GM23248 (cell line): ENCODE measurements at regions not wholly inside any gene's neighbourhood (a gene's known extent, or its start where the extent isn't known, plus 50 kb on each side); places are given as distances from the start of the nearest gene placed in this dataset.

ENCODE experiments used
- DNase-seq: peaks from one replicate; pipeline ENCODE4 v3.0.0-alpha.2; 2015
- H2AFZ ChIP-seq: fragments of 200-600 bp; sonication (generic); 2 replicates; pipeline ENCODE4 v1.6.1; 2016; ENCODE audit warnings: antibody characterized with exemption
- H3F3A ChIP-seq: fragments of 200-600 bp; sonication (generic); 2 replicates; pipeline ENCODE4 v1.6.1; 2016; ENCODE audit warnings: mild to moderate bottlenecking, antibody characterized with exemption, mixed run types; ENCODE audit not compliant: insufficient read depth
- H3K27ac ChIP-seq: fragments of 200-600 bp; sonication (generic); 2 replicates; pipeline ENCODE4 v1.5.1; 2016; ENCODE audit warnings: mild to moderate bottlenecking
- H3K27me3 ChIP-seq: fragments of 200-600 bp; sonication (generic); replicated peaks from 2 replicates; pipeline ENCODE4 v1.6.1; 2016; ENCODE audit warnings: mild to moderate bottlenecking; ENCODE audit not compliant: insufficient read depth
- H3K36me3 ChIP-seq: fragments of 200-600 bp; sonication (generic); 2 replicates; pipeline ENCODE4 v1.6.1; 2016; ENCODE audit warnings: low read depth, mild to moderate bottlenecking
- H3K4me1 ChIP-seq: fragments of 200-600 bp; sonication (generic); 2 replicates; pipeline ENCODE4 v1.6.1; 2016; ENCODE audit warnings: mild to moderate bottlenecking; ENCODE audit not compliant: insufficient read depth
- H3K4me2 ChIP-seq: fragments of 200-600 bp; sonication (generic); one replicate; pipeline ENCODE4 v1.6.1; 2016; ENCODE audit warnings: mild to moderate bottlenecking; ENCODE audit not compliant: unreplicated experiment
- H3K4me3 ChIP-seq: fragments of 200-600 bp; sonication (generic); 2 replicates; pipeline ENCODE4 v1.5.1; 2016; ENCODE audit warnings: mild to moderate bottlenecking
- H3K79me2 ChIP-seq: fragments of 200-600 bp; sonication (generic); 2 replicates; pipeline ENCODE4 v1.6.1; 2016; ENCODE audit warnings: mild to moderate bottlenecking; ENCODE audit not compliant: insufficient read depth
- H3K9ac ChIP-seq: fragments of 200-600 bp; sonication (generic); 2 replicates; pipeline ENCODE4 v1.6.1; 2016; ENCODE audit warnings: mild to moderate bottlenecking
- H3K9me2 ChIP-seq: fragments of 200-600 bp; sonication (generic); 2 replicates; pipeline ENCODE4 v1.6.1; 2016; ENCODE audit warnings: mixed run types, mild to moderate bottlenecking, moderate library complexity; ENCODE audit not compliant: insufficient read depth
- H3K9me3 ChIP-seq: fragments of 200-600 bp; sonication (generic); one replicate; pipeline ENCODE4 v1.6.1; 2017; ENCODE audit warnings: low read depth
- H4K20me1 ChIP-seq: fragments of 200-600 bp; sonication (generic); 2 replicates; pipeline ENCODE4 v1.6.0; 2016; ENCODE audit not compliant: insufficient read depth
- EZH2 ChIP-seq: fragments of 200-600 bp; sonication (generic); IDR thresholded peaks from 2 replicates; pipeline ENCODE4 v1.6.1; 2018; ENCODE audit warnings: antibody characterized with exemption, mild to moderate bottlenecking; ENCODE audit not compliant: insufficient read depth, poor library complexity, severe bottlenecking
- EZH2phosphoT487 ChIP-seq: fragments of 200-600 bp; sonication (generic); IDR thresholded peaks from 2 replicates; pipeline ENCODE4 v1.6.1; 2018; ENCODE audit warnings: antibody characterized with exemption, moderate library complexity, mild to moderate bottlenecking, low read depth; ENCODE audit not compliant: insufficient read depth
- WGBS, 2 experiments: methylation state at CpG; one replicate each; pipeline ENCODE4 v1.1.6; 2015 to 2017; ENCODE audit warnings: low lambda C conversion rate in 2 of 2, low coverage in 1 of 2; ENCODE audit errors: missing lambda C conversion rate in 2 of 2; 5-methylcytosine and 5-hydroxymethylcytosine counted together
- in situ Hi-C: fragments of 300-500 bp; cut with MboI; formaldehyde crosslinking; loops from 2 replicates; pipeline ENCODE4 v1.15.0; 2020

DNA sequence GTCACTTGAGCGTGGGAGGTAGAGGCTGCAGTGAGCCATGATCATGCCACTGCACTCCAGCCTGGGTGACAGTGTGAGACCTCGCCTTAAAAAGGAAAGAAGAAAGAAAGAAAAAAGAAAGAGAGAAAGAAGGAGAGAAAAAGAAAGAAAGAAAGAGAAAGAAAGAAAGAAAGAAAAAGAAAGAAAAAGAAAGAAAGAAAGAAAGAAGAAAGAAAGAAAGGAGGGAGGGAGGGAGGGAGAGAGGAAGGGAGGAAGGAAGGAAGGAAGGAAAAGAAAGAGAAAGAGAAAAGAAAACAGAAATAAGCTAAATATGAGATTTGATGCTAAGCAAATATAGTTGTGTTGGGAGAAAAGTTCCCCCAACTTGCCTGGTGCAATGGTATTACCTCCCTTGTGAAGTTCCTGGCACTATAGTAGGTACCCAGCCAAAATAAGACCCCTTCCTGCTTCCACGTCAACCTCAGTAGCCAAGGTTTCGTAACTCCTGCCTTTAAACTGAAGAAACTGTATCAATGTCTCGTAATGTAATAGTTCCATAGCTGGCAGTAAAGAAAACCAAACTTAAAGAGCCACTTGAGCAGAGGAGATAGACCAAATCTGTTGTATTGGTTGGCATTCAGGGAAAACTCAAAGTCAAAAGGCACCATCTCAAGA, 88.1 kb upstream of the HNRNPU start:
- H3K27ac ChIP-seq, result no peak overlapping the region
- no peaks in the 10 kb centered on the region for H3K9me3 ChIP-seq
- H2AFZ ChIP-seq, result no peak overlapping the region
- no peak overlapping the region for H3K4me2 ChIP-seq
- no peaks in the 10 kb centered on the region for H3F3A ChIP-seq
- H3K79me2 ChIP-seq, result no peaks in the 10 kb centered on the region
- no peaks in the 10 kb centered on the region for H4K20me1 ChIP-seq
- no peak for DNase-seq
- in situ Hi-C loops, result no loop called here
- 76 to 87% methylated on average over 5 of the region's 5 CpGs for WGBS, 2 experiments
- TF ChIP-seq EZH2phosphoT487 (no peak), EZH2 (no peak)
- no peak overlapping the region for H3K9ac ChIP-seq
- no peaks in the 10 kb centered on the region for H3K36me3 ChIP-seq
- no peaks in the 10 kb centered on the region for H3K27me3 ChIP-seq
- H3K9me2 ChIP-seq, result no peaks in the 10 kb centered on the region
- no peak overlapping the region for H3K4me3 ChIP-seq
- no peaks in the 10 kb centered on the region for H3K4me1 ChIP-seq

DNA sequence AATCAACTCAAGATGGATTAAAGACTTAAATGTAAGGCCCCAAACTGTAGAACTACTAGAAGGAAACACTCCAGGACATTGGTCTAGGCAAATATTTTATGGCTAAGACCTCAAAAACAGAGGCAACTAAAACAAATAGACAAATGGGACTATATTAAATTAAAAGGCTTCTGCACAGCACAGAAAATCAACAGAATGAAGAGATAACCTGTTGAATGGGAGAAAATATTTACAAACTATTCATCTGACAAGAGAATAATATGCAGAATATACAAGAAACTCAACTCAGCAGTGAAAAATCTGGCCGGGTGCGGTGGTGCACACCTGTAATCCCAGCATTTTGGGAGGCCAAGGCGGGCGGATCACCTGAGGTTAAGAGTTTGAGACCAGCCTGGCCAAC, 84.1 kb upstream of the HNRNPU start:
- H3K9me3 ChIP-seq, result no peaks in the 10 kb centered on the region
- 84 to 95% methylated on average over 4 of the region's 4 CpGs for whole genome bisulfite sequencing, 2 experiments
- no peak for TF ChIP-seq EZH2
- no peak for TF ChIP-seq EZH2phosphoT487
- H3K4me3 ChIP-seq, result no peak overlapping the region
- no peak overlapping the region for H3K9ac ChIP-seq
- no peaks in the 10 kb centered on the region; the same call in 1 of the 2 replicates for H3K27me3 ChIP-seq
- no peaks in the 10 kb centered on the region for H3K36me3 ChIP-seq
- DNase-seq, result no peak
- H3K79me2 ChIP-seq, result no peaks in the 10 kb centered on the region
- no peaks in the 10 kb centered on the region for H3F3A ChIP-seq
- in situ Hi-C loops, result no loop called here
- H3K4me2 ChIP-seq, result no peak overlapping the region
- no peak overlapping the region for H2AFZ ChIP-seq
- no peaks in the 10 kb centered on the region for H3K4me1 ChIP-seq
- H3K9me2 ChIP-seq, result no peaks in the 10 kb centered on the region
- H3K27ac ChIP-seq, result no peak overlapping the region
- no peaks in the 10 kb centered on the region for H4K20me1 ChIP-seq

DNA sequence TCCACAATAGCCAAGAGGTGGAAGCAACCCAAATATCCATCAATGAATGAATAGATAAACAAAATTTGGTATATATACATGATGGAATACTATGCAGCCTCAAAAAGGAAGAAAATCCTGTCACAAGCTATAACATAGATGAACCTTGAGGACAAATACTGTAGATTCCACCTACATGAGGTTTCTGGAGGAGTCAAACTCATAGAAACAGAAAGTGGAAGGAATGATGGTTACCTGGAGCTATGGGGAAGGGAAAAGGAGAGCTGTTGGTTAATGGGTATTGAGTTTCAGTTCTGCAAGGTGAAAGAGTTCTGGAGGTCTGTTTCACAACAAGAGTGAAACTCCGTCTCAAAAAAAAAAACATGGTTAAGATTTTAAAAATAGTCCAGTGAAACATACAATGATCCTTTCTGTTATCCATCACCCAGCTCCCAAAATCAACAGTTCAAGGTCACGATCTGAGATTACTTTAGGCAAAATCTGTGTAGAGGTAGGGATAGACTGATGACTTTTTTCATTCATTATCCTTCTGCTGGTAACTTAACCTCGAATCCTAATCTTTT, 80.8 kb upstream of the HNRNPU start:
- H3K27ac ChIP-seq, result no peak overlapping the region
- H3K79me2 ChIP-seq, result no peaks in the 10 kb centered on the region
- H3K9me3 ChIP-seq, result no peaks in the 10 kb centered on the region
- no peak overlapping the region for H3K4me2 ChIP-seq
- no peaks in the 10 kb centered on the region for H3K36me3 ChIP-seq
- no peaks in the 10 kb centered on the region; the same call in 1 of the 2 replicates for H3K27me3 ChIP-seq
- no peak overlapping the region for H3K9ac ChIP-seq
- in situ Hi-C loops, result no loop called here
- TF ChIP-seq EZH2 (no peak), EZH2phosphoT487 (no peak)
- 63 to 66% methylated on average over 3 of the region's 3 CpGs for WGBS, 2 experiments
- H4K20me1 ChIP-seq, result no peaks in the 10 kb centered on the region
- H3F3A ChIP-seq, result no peaks in the 10 kb centered on the region
- no peak overlapping the region for H3K4me3 ChIP-seq
- H3K4me1 ChIP-seq, result no peaks in the 10 kb centered on the region
- no peak for DNase-seq
- no peak overlapping the region for H2AFZ ChIP-seq
- no peaks in the 10 kb centered on the region for H3K9me2 ChIP-seq

DNA sequence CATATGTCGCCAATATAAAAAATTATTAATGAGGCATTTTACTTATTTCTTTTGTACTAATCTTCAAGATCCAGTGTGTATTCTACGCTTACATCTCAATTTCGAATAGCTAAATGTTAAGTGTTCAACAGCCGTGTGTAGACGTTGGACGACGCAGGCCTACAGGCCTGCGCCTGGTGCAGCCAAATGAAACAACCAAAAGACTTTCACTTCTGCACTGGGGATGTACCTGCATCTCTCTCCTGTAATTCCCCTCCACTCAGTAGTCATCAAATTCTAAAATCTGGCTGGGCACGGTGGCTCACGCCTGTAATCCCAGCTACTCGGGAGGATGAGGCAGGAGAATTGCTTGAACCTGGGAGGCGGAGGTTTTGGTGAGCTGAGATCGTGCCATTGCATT, 76.8 kb upstream of the HNRNPU start:
- WGBS, 2 experiments, result 83 to 86% methylated on average over 11 to 13 of the region's 13 CpGs
- no peak for DNase-seq

More for the DNA sequence above, 76.8 kb upstream of the HNRNPU start:
- no peaks in the 10 kb centered on the region for H4K20me1 ChIP-seq
- H3K9me2 ChIP-seq, result no peaks in the 10 kb centered on the region
- H3K27me3 ChIP-seq, result no peaks in the 10 kb centered on the region; the same call in 1 of the 2 replicates
- no peak for TF ChIP-seq EZH2phosphoT487
- TF ChIP-seq EZH2, result no peak
- no peak overlapping the region for H3K27ac ChIP-seq
- H3K4me2 ChIP-seq, result no peak overlapping the region
- H3K9me3 ChIP-seq, result no peaks in the 10 kb centered on the region
- in situ Hi-C loops, result no loop called here
- no peak overlapping the region for H3K4me3 ChIP-seq
- H2AFZ ChIP-seq, result no peak overlapping the region
- H3F3A ChIP-seq, result no peaks in the 10 kb centered on the region
- H3K36me3 ChIP-seq, result no peaks in the 10 kb centered on the region
- no peaks in the 10 kb centered on the region for H3K4me1 ChIP-seq
- H3K9ac ChIP-seq, result no peak overlapping the region
- no peaks in the 10 kb centered on the region for H3K79me2 ChIP-seq
